NK-92 treated with Interleukin-12 subunit alpha and Interleukin-12 subunit beta, amount 100 ng/mL, for 24 hours (cell line): ENCODE measurements at regions not wholly inside any gene's neighbourhood (a gene's known extent, or its start where the extent isn't known, plus 50 kb on each side); places are given as distances from the start of the nearest gene placed in this dataset.

ENCODE experiments used
- DNase-seq: peaks from one replicate; lab custom pipeline; 2025; lab: John Stamatoyannopoulos, UW

GRCh38 chr17:36816214-36816906 is 120.9 kb upstream of the LHX1 start:
- no peak for DNase-seq

- no peak for DNase-seq
These were observed 120.4 kb upstream of the LHX1 start for GRCh38 chr17:36816907-36817288.

- no peak for DNase-seq
These were observed 119.7 kb upstream of the LHX1 start for GRCh38 chr17:36817483-36818048.

GRCh38 chr17:36818134-36818825 is 119.0 kb upstream of the LHX1 start:
- DNase-seq = no peak

GRCh38 chr17:36823850-36824677 is 113.2 kb upstream of the LHX1 start:
- no peak for DNase-seq

GRCh38 chr17:36824678-36825101 is 112.6 kb upstream of the LHX1 start:
- DNase-seq = no peak

- no peak for DNase-seq
These were observed 112.2 kb upstream of the LHX1 start for GRCh38 chr17:36825113-36825512.

- DNase-seq = no peak
These were observed 111.8 kb upstream of the LHX1 start for GRCh38 chr17:36825521-36825920.

- DNase-seq = no peak
These were observed 111.3 kb upstream of the LHX1 start for GRCh38 chr17:36825951-36826350.

- DNase-seq = no peak
These were observed 110.2 kb upstream of the LHX1 start for GRCh38 chr17:36827081-36827480.

- DNase-seq = no peak
These were observed 107.6 kb upstream of the LHX1 start for GRCh38 chr17:36829676-36830075.

GRCh38 chr17:36833279-36833678 is 104.0 kb upstream of the LHX1 start:
- DNase-seq = no peak

- no peak for DNase-seq
These were observed 102.2 kb upstream of the LHX1 start for GRCh38 chr17:36835036-36835435.

- no peak for DNase-seq
These were observed 99.9 kb upstream of the LHX1 start for GRCh38 chr17:36837195-36837938.

GRCh38 chr17:36837939-36838272 is 99.4 kb upstream of the LHX1 start:
- DNase-seq = no peak

- no peak for DNase-seq
These were observed 98.0 kb upstream of the LHX1 start for GRCh38 chr17:36839256-36839655.

- DNase-seq = no peak
These were observed 96.5 kb upstream of the LHX1 start for GRCh38 chr17:36840796-36841195.

GRCh38 chr17:36842231-36842819 is 95.0 kb upstream of the LHX1 start:
- no peak for DNase-seq

GRCh38 chr17:36842963-36843558 is 94.2 kb upstream of the LHX1 start:
- DNase-seq = no peak

- no peak for DNase-seq
These were observed 93.3 kb upstream of the LHX1 start for GRCh38 chr17:36844013-36844412.

- no peak for DNase-seq
These were observed 92.7 kb upstream of the LHX1 start for GRCh38 chr17:36844601-36845000.
